Keratinocyte (primary cell): ENCODE measurements at regions not wholly inside any gene's neighbourhood (a gene's known extent, or its start where the extent isn't known, plus 50 kb on each side); places are given as distances from the start of the nearest gene placed in this dataset.
A peak's percentile ranks its signal among the peaks of the same experiment; 100 is the strongest.

Source experiments
- DNase-seq: peaks from one replicate; pipeline ENCODE4 v3.0.0-alpha.2; 2011; ENCODE audit warnings: low read depth, missing footprints, low spot score
- FAIRE-seq: peaks from 2 replicates; lab custom pipeline; 2011; peaks lifted over from hg19 to GRCh38; lab: Jason Lieb, UNC
- H2AFZ ChIP-seq: 2 replicates; pipeline ENCODE4 v1.6.0; 2012; ENCODE audit warnings: low read length, control low read depth, inconsistent platforms; ENCODE audit not compliant: control insufficient read depth
- H3K27ac ChIP-seq: 2 replicates; pipeline ENCODE4 v1.5.1; 2011; ENCODE audit warnings: low read length; ENCODE audit not compliant: control insufficient read depth, insufficient read depth
- H3K27me3 ChIP-seq: 3 replicates; pipeline ENCODE4 v1.6.0; 2011; ENCODE audit warnings: low read length; ENCODE audit not compliant: control insufficient read depth, insufficient read depth; ENCODE audit errors: extremely low read depth
- H3K36me3 ChIP-seq, 2 experiments: 2 replicates in 1 of 2; 3 replicates in 1 of 2; pipeline ENCODE4 v1.5.1; 2011; ENCODE audit warnings: low read length in 2 of 2, mild to moderate bottlenecking in 1 of 2; ENCODE audit not compliant: control insufficient read depth in 2 of 2, insufficient read depth in 2 of 2; ENCODE audit errors: extremely low read depth in 1 of 2
- H3K4me1 ChIP-seq: 3 replicates; pipeline ENCODE4 v1.5.1; 2011; ENCODE audit warnings: low read length; ENCODE audit not compliant: control insufficient read depth, insufficient read depth; ENCODE audit errors: extremely low read depth
- H3K4me2 ChIP-seq: 3 replicates; pipeline ENCODE4 v1.6.0; 2011; ENCODE audit warnings: low read depth, low read length; ENCODE audit not compliant: control insufficient read depth, insufficient read depth; ENCODE audit errors: extremely low read depth
- H3K4me3 ChIP-seq, 3 experiments: fragments of 200-600 bp in 1 of 3; sonication (generic) in 1 of 3; 2 replicates in 2 of 3; 3 replicates in 1 of 3; pipeline ENCODE4 v1.5.1; 2011 to 2016; ENCODE audit warnings: low read length in 3 of 3, mild to moderate bottlenecking in 3 of 3, control low read depth in 2 of 3, inconsistent platforms in 1 of 3, low read depth in 1 of 3, mixed read lengths in 1 of 3, mixed run types in 1 of 3, moderate library complexity in 1 of 3; ENCODE audit not compliant: control insufficient read depth in 2 of 3, insufficient read depth in 2 of 3; ENCODE audit errors: extremely low read depth in 1 of 3
- H3K79me2 ChIP-seq: 2 replicates; pipeline ENCODE4 v1.6.0; 2012; ENCODE audit warnings: low read length; ENCODE audit not compliant: control insufficient read depth, insufficient read depth
- H3K9ac ChIP-seq: 3 replicates; pipeline ENCODE4 v1.6.0; 2011; ENCODE audit warnings: low read length; ENCODE audit not compliant: control insufficient read depth, insufficient read depth; ENCODE audit errors: extremely low read depth
- H3K9me1 ChIP-seq: 3 replicates; pipeline ENCODE4 v1.6.0; 2011; ENCODE audit warnings: low read length; ENCODE audit not compliant: control insufficient read depth, insufficient read depth; ENCODE audit errors: extremely low read depth
- H3K9me3 ChIP-seq: 2 replicates; pipeline ENCODE4 v1.5.1; 2012; ENCODE audit warnings: low read depth, low read length; ENCODE audit not compliant: control insufficient read depth
- H4K20me1 ChIP-seq: 3 replicates; pipeline ENCODE4 v1.6.0; 2011; ENCODE audit warnings: low read length; ENCODE audit not compliant: control insufficient read depth, insufficient read depth; ENCODE audit errors: extremely low read depth
- CTCF ChIP-seq, 3 experiments: IDR thresholded peaks in 1 of 3; conservative IDR thresholded peaks in 1 of 3; optimal IDR thresholded peaks in 1 of 3; 2 replicates in 2 of 3; 3 replicates in 1 of 3; pipeline versions ENCODE3 to v1.5.1; 2011; ENCODE audit warnings: low read length in 3 of 3, mild to moderate bottlenecking in 3 of 3, moderate library complexity in 2 of 3, control low read depth in 1 of 3, inconsistent platforms in 1 of 3; ENCODE audit not compliant: insufficient read depth in 2 of 3; ENCODE audit errors: extremely low read depth in 1 of 3
- EZH2 ChIP-seq: IDR thresholded peaks from one replicate; pipeline ENCODE4 v1.6.1; 2012; ENCODE audit warnings: inconsistent platforms, mild to moderate bottlenecking, low read length, moderate library complexity
- dilution Hi-C: fragments of 300-500 bp; cut with MboI; formaldehyde crosslinking; loops from one replicate; pipeline ENCODE4 v1.7.0; 2020; ENCODE audit warnings: low sequenced_read_pairs; ENCODE audit not compliant: extremely low pct_ligation_motif_present

- DNase-seq (no peak), FAIRE-seq (no peak)
- Histone ChIP-seq H3K27me3 (no peaks in the 10 kb centered on the region), H3K79me2 (no peaks in the 10 kb centered on the region), H4K20me1 (no peaks in the 10 kb centered on the region), H3K4me3 (no peak overlapping the region), H3K4me1 (no peaks in the 10 kb centered on the region), H3K36me3 (no peaks in the 10 kb centered on the region), H3K27ac (no peak overlapping the region), H3K9me1 (no peaks in the 10 kb centered on the region), H3K9me3 (no peaks in the 10 kb centered on the region), H2AFZ (no peak overlapping the region), H3K4me2 (no peak overlapping the region), H3K9ac (no peak overlapping the region)
- dilution Hi-C loops = no loop called here
- TF ChIP-seq EZH2 (no peak), CTCF (optimal IDR thresholded peaks at IDR 0.05 in 1 of 3, IDR thresholded peaks at IDR 0.05 in 1 of 3, conservative IDR thresholded peaks at IDR 0.05 in 1 of 3; ENCODE audit: extremely low read depth in 1 of 3, insufficient read depth in 2 of 3, low read length in 3 of 3) (peak in 1 of 3 experiments; percentile 2)
Measured at GRCh38 chr5:64100203-64100602, 65.4 kb upstream of the RNF180 start.

- Histone ChIP-seq H3K9ac (no peak overlapping the region), H3K4me1 (no peaks in the 10 kb centered on the region), H3K4me3 (no peak overlapping the region), H3K4me2 (no peak overlapping the region), H3K27ac (no peak overlapping the region), H4K20me1 (no peaks in the 10 kb centered on the region), H3K9me1 (no peaks in the 10 kb centered on the region), H3K36me3 (no peaks in the 10 kb centered on the region), H2AFZ (no peak overlapping the region), H3K9me3 (no peaks in the 10 kb centered on the region), H3K79me2 (no peaks in the 10 kb centered on the region), H3K27me3 (no peaks in the 10 kb centered on the region)
- no peak for DNase-seq
- TF ChIP-seq CTCF (optimal IDR thresholded peaks at IDR 0.05 in 1 of 3, IDR thresholded peaks at IDR 0.05 in 1 of 3, conservative IDR thresholded peaks at IDR 0.05 in 1 of 3; ENCODE audit: extremely low read depth in 1 of 3, insufficient read depth in 2 of 3, low read length in 3 of 3) (no peak), EZH2 (no peak)
- FAIRE-seq = no peak
- dilution Hi-C loops = no loop called here
Measured at GRCh38 chr5:64096771-64097170, 68.9 kb upstream of the RNF180 start.
